AG04450 (cell line): ENCODE measurements at regions not wholly inside any gene's neighbourhood (a gene's known extent, or its start where the extent isn't known, plus 50 kb on each side); places are given as distances from the start of the nearest gene placed in this dataset.

Experiments
- CTCF ChIA-PET: fragments of 300-600, 350-600 bp; formaldehyde crosslinking; extraction: SDS; loops from one replicate; lab custom pipeline; 2022; ENCODE audit warnings: antibody characterized with exemption, inconsistent platforms; lab: Charles Lee
- POLR2A ChIA-PET: fragments of 350-600 bp; formaldehyde crosslinking; extraction: SDS; loops from one replicate; lab custom pipeline; 2021; ENCODE audit warnings: antibody characterized with exemption, inconsistent platforms; lab: Yijun Ruan, JAX
- DNase-seq: peaks from one replicate; pipeline ENCODE4 v3.0.0-alpha.2; 2011; ENCODE audit warnings: low read depth, low spot score
- H3K27ac ChIP-seq: one replicate; pipeline ENCODE4 v1.5.1; 2012; ENCODE audit warnings: low read depth, low read length, control low read depth
- H3K27me3 ChIP-seq: one replicate; pipeline ENCODE4 v1.6.0; 2012; ENCODE audit warnings: low read length; ENCODE audit not compliant: control insufficient read depth, insufficient read depth
- H3K4me3 ChIP-seq: 2 replicates; pipeline ENCODE4 v1.5.1; 2011; ENCODE audit warnings: mild to moderate bottlenecking, low read depth, low read length, control low read depth
- H3K9me3 ChIP-seq: 2 replicates; pipeline ENCODE4 v1.5.1; 2012; ENCODE audit warnings: low read length; ENCODE audit not compliant: control insufficient read depth, insufficient read depth
- CTCF ChIP-seq: IDR thresholded peaks from 2 replicates; pipeline ENCODE4 v1.5.1; 2011; ENCODE audit warnings: low read depth, low read length, control low read depth, inconsistent platforms

GRCh38 chr2:156955701-156956100 lies 301.8 kb upstream of the GALNT5 start:
- ChIA-PET POLR2A (no interaction called here), CTCF (no interaction called here)
- Histone ChIP-seq H3K9me3 (peaks cover 19% of the 10 kb centered on the region), H3K27ac (no peak overlapping the region), H3K27me3 (no peaks in the 10 kb centered on the region), H3K4me3 (no peak overlapping the region)
- DNase-seq = no peak
- no peak for TF ChIP-seq CTCF

GRCh38 chr2:156956161-156956560 lies 301.3 kb upstream of the GALNT5 start:
- no peak for TF ChIP-seq CTCF
- CTCF ChIA-PET = no interaction called here
- POLR2A ChIA-PET = no interaction called here
- H3K27me3 ChIP-seq = no peaks in the 10 kb centered on the region
- DNase-seq = no peak
- no peak overlapping the region for H3K4me3 ChIP-seq
- peaks cover 19% of the 10 kb centered on the region for H3K9me3 ChIP-seq
- no peak overlapping the region for H3K27ac ChIP-seq

GRCh38 chr2:156958374-156958773 lies 299.1 kb upstream of the GALNT5 start:
- TF ChIP-seq CTCF = no peak
- no peak for DNase-seq
- H3K4me3 ChIP-seq = no peak overlapping the region
- ChIA-PET CTCF (interaction anchor here (1.0 kb wide), 1 partner anchor 98 kb away, joined by 3 read pairs; no protein-coding TSS in a partner anchor), POLR2A (no interaction called here)
- no peak overlapping the region for H3K27ac ChIP-seq
- H3K27me3 ChIP-seq = no peaks in the 10 kb centered on the region
- H3K9me3 ChIP-seq = peaks cover 19% of the 10 kb centered on the region

GRCh38 chr2:156959481-156959880 lies 298.0 kb upstream of the GALNT5 start:
- no peak for DNase-seq
- Histone ChIP-seq H3K27me3 (no peaks in the 10 kb centered on the region), H3K4me3 (no peak overlapping the region), H3K9me3 (peaks cover 19% of the 10 kb centered on the region), H3K27ac (no peak overlapping the region)
- POLR2A ChIA-PET = no interaction called here
- CTCF ChIA-PET = no interaction called here
- TF ChIP-seq CTCF = no peak

GRCh38 chr2:156982615-156983014 lies 274.9 kb upstream of the GALNT5 start:
- ChIA-PET CTCF (no interaction called here), POLR2A (no interaction called here)
- H3K9me3 ChIP-seq = no peaks in the 10 kb centered on the region
- TF ChIP-seq CTCF = no peak
- H3K27me3 ChIP-seq = no peaks in the 10 kb centered on the region
- H3K27ac ChIP-seq = no peak overlapping the region
- no peak overlapping the region for H3K4me3 ChIP-seq
- DNase-seq = no peak
